Psoas muscle (tissue), 7 donors: ENCODE measurements at regions not wholly inside any gene's neighbourhood (a gene's known extent, or its start where the extent isn't known, plus 50 kb on each side); places are given as distances from the start of the nearest gene placed in this dataset.

Source experiments
- ATAC-seq, 4 donors: fragments of 200-7000 bp; cut with Tn5 transposase; one replicate each; pipeline ENCODE4 v1.9.1; 2020; ENCODE audit warnings: moderate library complexity in 3 of 4, mild to moderate bottlenecking in 2 of 4
- DNase-seq, 2 donors: peaks; one replicate each; pipeline ENCODE4 v3.0.0-alpha.2; 2020
- H3K27ac ChIP-seq: fragments of 200-600 bp; one replicate; pipeline ENCODE4 v1.8.0; 2022
- H3K27me3 ChIP-seq, 3 donors: fragments of 200-600 bp in 1 of 3; one replicate each; pipeline versions ENCODE4 v1.6.1 to v1.8.0; 2013 to 2022; ENCODE audit warnings: low read length in 2 of 3, mild to moderate bottlenecking in 2 of 3, moderate library complexity in 1 of 3; ENCODE audit not compliant: insufficient read depth in 3 of 3
- H3K36me3 ChIP-seq, 2 donors: fragments of 200-600 bp in 1 of 2; one replicate each; pipeline versions ENCODE4 v1.6.1 to v1.8.0; 2013 to 2022; ENCODE audit warnings: low read depth in 1 of 2, mild to moderate bottlenecking in 1 of 2, moderate library complexity in 1 of 2; ENCODE audit not compliant: insufficient read depth in 1 of 2
- H3K4me1 ChIP-seq: fragments of 200-600 bp; one replicate; pipeline ENCODE4 v1.8.0; 2022
- H3K4me3 ChIP-seq: fragments of 200-600 bp; one replicate; pipeline ENCODE4 v1.8.0; 2022; ENCODE audit warnings: mild to moderate bottlenecking
- H3K9me3 ChIP-seq: fragments of 200-600 bp; one replicate; pipeline ENCODE4 v1.8.0; 2022
- CTCF ChIP-seq: fragments of 200-600 bp; IDR thresholded peaks from one replicate; pipeline ENCODE4 v1.8.0; 2022; ENCODE audit warnings: antibody characterized with exemption
- WGBS, 3 donors: extraction: QIAGEN DNeasy Blood & Tissue Kit; methylation state at CpG; one replicate each; pipeline versions ENCODE4 v1.1.6 to v1.1.7; 2013; 5-methylcytosine and 5-hydroxymethylcytosine counted together
- intact Hi-C, 2 donors: fragments of 100-400 bp; cut with DNase I; formaldehyde crosslinking; loops; one replicate each; pipeline versions ENCODE4 v1.11.0 to v1.14.2; 2022
- donor health status: healthy with polysubstance abuse.
- donor health status: DM: no; HTN: no; CAD: no; lungs with moderate emphysema.
- donor health status: Bipolar disorder and iron deficiency.
- donor health status: healthy.
- donor health status: DM: yes; HTN: yes; CAD: no.
- donor health status: DM: no; HTN: no; CAD: no.
- donor health status: DM: yes; HTN: yes; CAD: no.

- TF ChIP-seq CTCF: no peak
- no peaks in the 10 kb centered on the region for H3K27me3 ChIP-seq
- intact Hi-C loops: no loop called here
- no peak overlapping the region for H3K4me3 ChIP-seq
- H3K36me3 ChIP-seq: no peaks in the 10 kb centered on the region
- no peaks in the 10 kb centered on the region for H3K4me1 ChIP-seq
- H3K27ac ChIP-seq: no peak overlapping the region
- DNase-seq (no peak), ATAC-seq (no peak)
- WGBS, 3 donors: 76 to 81% (median 78%) methylated on average over 4 of the region's 4 CpGs
- H3K9me3 ChIP-seq: peaks cover 11% of the 10 kb centered on the region
Measured at GRCh38 chr18:65651192-65651591, 99.6 kb upstream of the CDH7 start.

- H3K9me3 ChIP-seq: no peaks in the 10 kb centered on the region
- H3K4me1 ChIP-seq: no peaks in the 10 kb centered on the region
- 76 to 86% (median 81%) methylated on average over 2 of the region's 2 CpGs for WGBS, 3 donors
- no peak for TF ChIP-seq CTCF
- intact Hi-C loops: no loop called here
- H3K36me3 ChIP-seq: no peaks in the 10 kb centered on the region
- H3K27ac ChIP-seq: no peak overlapping the region
- H3K27me3 ChIP-seq: no peaks in the 10 kb centered on the region
- DNase-seq: no peak
- no peak for ATAC-seq
- no peak overlapping the region for H3K4me3 ChIP-seq
Measured at GRCh38 chr18:65632236-65632635, 118.6 kb upstream of the CDH7 start.

GRCh38 chr18:65631766-65632165, 119.0 kb upstream of the CDH7 start:
- H3K9me3 ChIP-seq: no peaks in the 10 kb centered on the region
- H3K27ac ChIP-seq: no peak overlapping the region
- ATAC-seq (no peak), DNase-seq (no peak)
- H3K27me3 ChIP-seq: no peaks in the 10 kb centered on the region
- 74 to 86% (median 81%) methylated on average over 1 of the region's 1 CpG for WGBS, 3 donors
- no peaks in the 10 kb centered on the region for H3K36me3 ChIP-seq
- no peak for TF ChIP-seq CTCF
- no peaks in the 10 kb centered on the region for H3K4me1 ChIP-seq
- intact Hi-C loops: no loop called here
- no peak overlapping the region for H3K4me3 ChIP-seq

GRCh38 chr18:65628390-65628789, 122.4 kb upstream of the CDH7 start:
- intact Hi-C loops: no loop called here
- Histone ChIP-seq H3K9me3 (no peaks in the 10 kb centered on the region), H3K4me1 (no peaks in the 10 kb centered on the region), H3K36me3 (no peaks in the 10 kb centered on the region), H3K27ac (no peak overlapping the region), H3K4me3 (no peak overlapping the region), H3K27me3 (no peaks in the 10 kb centered on the region)
- TF ChIP-seq CTCF: no peak
- no peak for ATAC-seq
- DNase-seq: no peak
- 85 to 100% (median 95%) methylated on average over 1 of the region's 1 CpG for WGBS, 3 donors

- no peak overlapping the region for H3K4me3 ChIP-seq
- H3K4me1 ChIP-seq: no peaks in the 10 kb centered on the region
- 37 to 41% (median 40%) methylated on average over 6 of the region's 6 CpGs for WGBS, 3 donors
- intact Hi-C loops: no loop called here
- ATAC-seq: no peak
- H3K27ac ChIP-seq: no peak overlapping the region
- no peaks in the 10 kb centered on the region for H3K27me3 ChIP-seq
- H3K36me3 ChIP-seq: no peaks in the 10 kb centered on the region
- H3K9me3 ChIP-seq: no peaks in the 10 kb centered on the region
- TF ChIP-seq CTCF: no peak
- DNase-seq: no peak
Measured at GRCh38 chr18:65623676-65624075, 127.1 kb upstream of the CDH7 start.
